ENCODE measurements at regions not wholly inside any gene's neighbourhood (a gene's known extent, or its start where the extent isn't known, plus 50 kb on each side); places are given as distances from the start of the nearest gene placed in this dataset.

DNA sequence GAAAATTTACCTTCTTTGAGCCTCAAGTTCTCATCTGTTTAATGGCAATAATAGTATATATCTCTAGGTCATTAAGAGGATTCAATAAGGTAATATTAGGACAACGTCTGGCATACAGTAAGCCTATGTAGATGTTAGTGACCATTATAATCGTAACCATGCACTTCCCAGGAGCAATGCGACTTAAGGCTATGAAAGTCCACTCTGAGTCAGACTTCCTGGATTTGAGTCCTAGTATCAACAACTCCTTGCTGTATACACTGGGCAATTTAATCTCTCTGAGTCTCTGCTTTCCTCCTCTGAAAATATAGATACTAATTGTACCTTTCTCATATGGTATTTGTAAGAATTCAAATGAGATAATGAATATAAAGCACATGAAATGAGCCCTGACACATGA is 168.1 kb upstream of the HDDC2 start:
- H3K4me1 ChIP-seq (ENCODE audit: control insufficient read depth, low read depth, low read length), result peaks cover 22% of the 10 kb centered on the region

DNA sequence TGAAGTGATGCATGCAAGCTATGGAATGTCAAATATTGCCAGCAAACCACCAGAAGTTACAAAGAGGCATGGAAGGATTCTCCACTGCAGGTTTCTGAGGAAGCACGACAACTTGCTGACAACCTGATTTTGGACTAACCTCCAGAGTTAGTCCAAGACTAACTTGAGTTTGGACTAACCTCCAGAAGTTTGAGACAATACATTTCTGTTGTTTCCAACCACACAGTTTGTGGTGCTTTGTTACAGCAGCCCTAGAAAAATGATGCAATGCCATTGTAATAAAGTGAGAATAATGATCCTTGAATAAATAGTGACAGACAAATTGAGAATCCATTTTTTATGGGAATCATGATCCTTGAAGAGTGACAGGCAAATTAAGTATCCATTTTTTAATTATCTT is 169.9 kb upstream of the HDDC2 start:
- Histone ChIP-seq H3K4me1 (ENCODE audit: control insufficient read depth, low read depth, low read length) (peaks cover 22% of the 10 kb centered on the region), H3K36me3 (ENCODE audit: control insufficient read depth, low read depth, low read length) (no peaks in the 10 kb centered on the region), H3K27ac (ENCODE audit: low read length) (no peak overlapping the region), H3K27me3 (ENCODE audit: control insufficient read depth, insufficient read depth, low read length) (no peaks in the 10 kb centered on the region), H3K9me3 (ENCODE audit: control insufficient read depth, low read depth, low read length) (no peaks in the 10 kb centered on the region), H3K9ac (ENCODE audit: low read length) (no peak overlapping the region), H3K4me3 (ENCODE audit: low read length) (no peak overlapping the region)

More for the DNA sequence above, 168.1 kb upstream of the HDDC2 start:
- no peak overlapping the region for H3K9ac ChIP-seq (ENCODE audit: low read length)
- no peaks in the 10 kb centered on the region for H3K27me3 ChIP-seq (ENCODE audit: control insufficient read depth, insufficient read depth, low read length)
- H3K9me3 ChIP-seq (ENCODE audit: control insufficient read depth, low read depth, low read length), result peaks cover 2% of the 10 kb centered on the region
- H3K27ac ChIP-seq (ENCODE audit: low read length), result no peak overlapping the region
- no peak overlapping the region for H3K4me3 ChIP-seq (ENCODE audit: low read length)
- no peaks in the 10 kb centered on the region for H3K36me3 ChIP-seq (ENCODE audit: control insufficient read depth, low read depth, low read length)

DNA sequence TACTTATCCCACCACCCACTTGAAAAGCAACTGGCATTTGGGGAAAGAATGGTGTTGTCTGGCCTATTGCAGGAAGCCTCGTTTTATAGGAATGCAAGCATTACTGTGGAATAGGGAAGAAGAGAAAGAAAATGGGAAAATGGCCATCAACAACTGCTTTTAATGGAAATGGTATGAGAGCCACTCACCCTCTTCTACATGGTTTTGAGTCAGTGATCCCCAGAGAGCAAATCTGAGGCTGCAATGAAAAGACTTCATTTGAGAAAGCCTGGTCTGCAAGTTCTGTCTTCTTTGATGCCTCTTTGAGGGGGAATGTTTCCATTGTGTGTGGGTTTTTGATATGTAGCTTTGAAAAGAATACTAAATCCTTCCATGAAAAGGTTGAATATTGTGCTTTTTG is 172.3 kb upstream of the HDDC2 start:
- no peaks in the 10 kb centered on the region for H3K36me3 ChIP-seq (ENCODE audit: control insufficient read depth, low read depth, low read length)
- no peak overlapping the region for H3K4me3 ChIP-seq (ENCODE audit: low read length)
- H3K4me1 ChIP-seq (ENCODE audit: control insufficient read depth, low read depth, low read length), result peaks cover 15% of the 10 kb centered on the region
- no peak overlapping the region for H3K9ac ChIP-seq (ENCODE audit: low read length)
- H3K9me3 ChIP-seq (ENCODE audit: control insufficient read depth, low read depth, low read length), result no peaks in the 10 kb centered on the region
- H3K27ac ChIP-seq (ENCODE audit: low read length), result no peak overlapping the region
- H3K27me3 ChIP-seq (ENCODE audit: control insufficient read depth, insufficient read depth, low read length), result no peaks in the 10 kb centered on the region

DNA sequence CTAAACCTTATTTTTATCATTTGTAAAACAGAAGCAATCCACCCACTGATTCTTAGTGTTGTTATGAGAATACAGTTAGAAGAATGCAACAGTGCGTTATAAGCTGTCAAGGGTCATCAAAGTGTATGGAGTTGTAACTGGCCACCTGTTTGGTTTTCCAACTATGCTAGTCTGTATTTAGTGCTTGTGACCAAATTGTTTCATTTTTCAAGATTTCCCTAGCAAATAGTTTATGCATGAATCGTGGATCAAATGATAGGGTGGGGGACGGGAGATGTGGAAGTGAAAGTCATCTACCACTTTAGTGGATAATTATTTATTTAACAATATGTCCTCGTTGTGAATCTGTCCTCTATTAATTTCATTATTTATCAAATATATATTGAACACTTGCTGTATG is 175.4 kb upstream of the HDDC2 start:
- Histone ChIP-seq H3K27ac (ENCODE audit: low read length) (no peak overlapping the region), H3K27me3 (ENCODE audit: control insufficient read depth, insufficient read depth, low read length) (no peaks in the 10 kb centered on the region), H3K4me1 (ENCODE audit: control insufficient read depth, low read depth, low read length) (no peaks in the 10 kb centered on the region), H3K9me3 (ENCODE audit: control insufficient read depth, low read depth, low read length) (no peaks in the 10 kb centered on the region), H3K4me3 (ENCODE audit: low read length) (no peak overlapping the region), H3K36me3 (ENCODE audit: control insufficient read depth, low read depth, low read length) (no peaks in the 10 kb centered on the region), H3K9ac (ENCODE audit: low read length) (no peak overlapping the region)

DNA sequence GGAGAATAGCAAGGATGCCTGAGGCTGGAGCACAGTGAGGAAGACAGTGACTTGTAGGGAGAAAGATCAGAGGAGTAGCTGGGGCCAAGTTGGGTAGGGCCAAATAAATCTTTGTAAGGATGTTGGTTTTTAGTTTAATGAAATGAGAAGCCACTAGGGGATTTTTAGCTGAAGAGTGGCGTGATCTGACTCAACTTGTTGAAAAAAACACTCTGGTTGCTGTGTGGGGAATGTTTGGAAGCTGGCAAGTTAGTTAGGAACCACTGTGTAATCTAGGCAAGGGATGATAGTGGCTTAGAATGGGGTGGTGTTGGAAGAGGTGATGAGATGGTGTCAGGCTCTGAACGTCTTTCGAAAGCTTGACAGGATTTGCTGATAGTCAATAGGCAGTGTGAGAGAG is 176.1 kb upstream of the HDDC2 start:
- Histone ChIP-seq H3K4me1 (ENCODE audit: control insufficient read depth, low read depth, low read length) (no peaks in the 10 kb centered on the region), H3K9me3 (ENCODE audit: control insufficient read depth, low read depth, low read length) (no peaks in the 10 kb centered on the region), H3K4me3 (ENCODE audit: low read length) (no peak overlapping the region), H3K36me3 (ENCODE audit: control insufficient read depth, low read depth, low read length) (no peaks in the 10 kb centered on the region), H3K9ac (ENCODE audit: low read length) (no peak overlapping the region), H3K27me3 (ENCODE audit: control insufficient read depth, insufficient read depth, low read length) (no peaks in the 10 kb centered on the region), H3K27ac (ENCODE audit: low read length) (no peak overlapping the region)

DNA sequence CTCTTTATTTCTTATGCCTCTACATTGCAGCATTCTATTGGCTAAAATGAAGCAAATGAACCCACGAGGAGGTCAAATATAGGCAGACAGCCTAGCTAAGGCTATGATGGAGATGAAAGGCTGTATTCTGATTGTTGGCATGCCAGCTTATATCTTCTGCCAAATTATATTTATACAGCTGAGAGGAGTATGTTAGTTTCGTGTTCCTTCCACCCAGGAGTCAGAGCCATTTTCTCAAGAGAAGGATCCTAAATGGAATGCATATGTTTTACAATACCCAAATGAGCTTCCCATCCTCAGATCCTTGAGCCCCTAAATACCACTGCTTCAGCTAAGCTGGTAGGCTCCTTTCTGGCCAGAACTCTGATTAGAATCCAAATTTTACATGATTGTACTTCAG is 178.4 kb upstream of the HDDC2 start:
- no peaks in the 10 kb centered on the region for H3K27me3 ChIP-seq (ENCODE audit: control insufficient read depth, insufficient read depth, low read length)
- H3K9ac ChIP-seq (ENCODE audit: low read length), result no peak overlapping the region
- H3K27ac ChIP-seq (ENCODE audit: low read length), result no peak overlapping the region
- no peaks in the 10 kb centered on the region for H3K9me3 ChIP-seq (ENCODE audit: control insufficient read depth, low read depth, low read length)
- no peaks in the 10 kb centered on the region for H3K4me1 ChIP-seq (ENCODE audit: control insufficient read depth, low read depth, low read length)
- H3K36me3 ChIP-seq (ENCODE audit: control insufficient read depth, low read depth, low read length), result no peaks in the 10 kb centered on the region
- H3K4me3 ChIP-seq (ENCODE audit: low read length), result no peak overlapping the region

DNA sequence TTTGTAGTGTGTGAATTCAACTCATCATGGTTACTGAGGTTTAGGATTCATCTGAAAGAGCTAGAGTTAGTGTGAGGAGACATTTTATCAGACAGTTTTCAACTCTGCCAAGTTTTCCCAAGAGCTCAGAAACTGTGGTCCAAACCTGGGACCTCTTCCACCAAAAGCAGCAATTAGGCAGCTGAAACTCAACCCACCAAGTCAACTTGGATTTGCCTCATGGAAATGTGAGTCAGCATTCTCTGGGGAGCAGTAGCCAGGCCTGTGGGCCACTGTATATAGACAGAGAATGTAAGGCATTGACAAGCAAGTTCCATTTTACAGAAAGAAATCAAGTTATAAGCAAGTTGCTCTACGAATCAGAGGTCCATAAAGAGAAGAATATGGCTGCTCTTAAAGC is 178.8 kb upstream of the HDDC2 start:
- Histone ChIP-seq H3K27me3 (ENCODE audit: control insufficient read depth, insufficient read depth, low read length) (no peaks in the 10 kb centered on the region), H3K4me3 (ENCODE audit: low read length) (no peak overlapping the region), H3K4me1 (ENCODE audit: control insufficient read depth, low read depth, low read length) (no peaks in the 10 kb centered on the region), H3K36me3 (ENCODE audit: control insufficient read depth, low read depth, low read length) (no peaks in the 10 kb centered on the region), H3K9me3 (ENCODE audit: control insufficient read depth, low read depth, low read length) (no peaks in the 10 kb centered on the region), H3K9ac (ENCODE audit: low read length) (no peak overlapping the region), H3K27ac (ENCODE audit: low read length) (no peak overlapping the region)

DNA sequence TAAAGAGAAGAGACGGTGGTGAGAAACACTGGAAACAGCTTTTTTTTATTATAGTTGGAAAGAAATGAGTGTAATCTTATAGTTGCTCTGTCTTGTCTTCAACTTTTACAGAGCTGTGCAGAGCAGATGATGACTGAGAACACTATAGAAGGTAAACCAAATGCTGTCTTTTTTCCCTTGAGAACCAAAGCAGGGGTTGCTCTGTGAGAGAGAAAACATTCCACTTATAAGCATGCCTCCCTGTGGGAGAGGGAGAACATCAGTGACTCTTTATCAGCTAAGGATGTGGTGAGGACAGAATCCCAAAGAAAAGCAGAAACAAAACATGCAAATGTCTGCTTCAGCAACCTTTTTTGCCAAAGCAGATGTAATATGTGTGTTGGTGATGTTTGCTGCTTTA is 179.3 kb upstream of the HDDC2 start:
- H3K9me3 ChIP-seq (ENCODE audit: control insufficient read depth, low read depth, low read length), result no peaks in the 10 kb centered on the region
- H3K9ac ChIP-seq (ENCODE audit: low read length), result no peak overlapping the region
- H3K36me3 ChIP-seq (ENCODE audit: control insufficient read depth, low read depth, low read length), result no peaks in the 10 kb centered on the region
- H3K27me3 ChIP-seq (ENCODE audit: control insufficient read depth, insufficient read depth, low read length), result no peaks in the 10 kb centered on the region
- H3K27ac ChIP-seq (ENCODE audit: low read length), result no peak overlapping the region
- H3K4me3 ChIP-seq (ENCODE audit: low read length), result no peak overlapping the region
- no peaks in the 10 kb centered on the region for H3K4me1 ChIP-seq (ENCODE audit: control insufficient read depth, low read depth, low read length)

DNA sequence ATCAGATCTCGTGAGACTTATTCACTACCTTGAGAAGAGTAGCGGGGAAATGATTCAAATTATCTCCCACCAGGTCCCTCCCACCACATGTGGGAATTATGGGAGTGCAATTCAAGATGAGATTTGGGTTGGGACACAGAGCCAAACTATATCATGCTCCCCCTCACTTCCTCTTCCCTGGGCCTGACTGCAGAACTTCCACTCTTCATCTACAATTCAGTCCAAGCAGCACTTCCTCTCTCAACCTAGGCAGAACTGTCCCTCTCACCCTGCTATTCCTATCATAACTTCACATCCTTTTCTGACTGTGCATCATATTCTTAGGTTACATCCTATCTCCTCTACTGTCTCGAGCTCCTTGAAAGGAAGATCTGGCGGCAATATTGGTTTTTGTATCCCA is 184.0 kb upstream of the HDDC2 start:
- no peaks in the 10 kb centered on the region for H3K27me3 ChIP-seq (ENCODE audit: control insufficient read depth, insufficient read depth, low read length)
- no peak overlapping the region for H3K9ac ChIP-seq (ENCODE audit: low read length)
- H3K27ac ChIP-seq (ENCODE audit: low read length), result no peak overlapping the region
- no peak overlapping the region for H3K4me3 ChIP-seq (ENCODE audit: low read length)
- H3K9me3 ChIP-seq (ENCODE audit: control insufficient read depth, low read depth, low read length), result no peaks in the 10 kb centered on the region
- H3K4me1 ChIP-seq (ENCODE audit: control insufficient read depth, low read depth, low read length), result no peaks in the 10 kb centered on the region
- H3K36me3 ChIP-seq (ENCODE audit: control insufficient read depth, low read depth, low read length), result no peaks in the 10 kb centered on the region

DNA sequence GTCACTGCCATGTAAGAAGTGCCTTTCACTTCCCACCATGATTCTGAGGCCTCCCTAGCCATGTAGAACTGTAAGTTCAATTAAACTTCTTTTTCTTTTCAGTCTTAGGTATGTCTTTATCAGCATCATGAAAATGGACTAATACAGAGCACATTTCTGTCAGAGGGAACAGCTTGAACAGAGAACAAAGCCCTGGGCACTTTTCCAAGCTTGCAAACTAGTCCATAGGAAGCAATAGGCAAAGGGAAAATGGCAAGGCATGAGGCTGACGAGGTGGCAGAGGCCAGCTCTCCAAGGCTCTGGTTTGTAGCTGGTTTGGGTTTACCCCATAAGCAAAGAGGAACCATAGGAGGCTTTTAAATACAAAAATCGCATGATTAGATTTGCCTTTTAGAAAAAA is 185.1 kb upstream of the HDDC2 start:
- no peaks in the 10 kb centered on the region for H3K27me3 ChIP-seq (ENCODE audit: control insufficient read depth, insufficient read depth, low read length)
- no peaks in the 10 kb centered on the region for H3K36me3 ChIP-seq (ENCODE audit: control insufficient read depth, low read depth, low read length)
- H3K9me3 ChIP-seq (ENCODE audit: control insufficient read depth, low read depth, low read length), result no peaks in the 10 kb centered on the region
- no peak overlapping the region for H3K9ac ChIP-seq (ENCODE audit: low read length)
- no peak overlapping the region for H3K27ac ChIP-seq (ENCODE audit: low read length)
- H3K4me1 ChIP-seq (ENCODE audit: control insufficient read depth, low read depth, low read length), result no peaks in the 10 kb centered on the region
- no peak overlapping the region for H3K4me3 ChIP-seq (ENCODE audit: low read length)

DNA sequence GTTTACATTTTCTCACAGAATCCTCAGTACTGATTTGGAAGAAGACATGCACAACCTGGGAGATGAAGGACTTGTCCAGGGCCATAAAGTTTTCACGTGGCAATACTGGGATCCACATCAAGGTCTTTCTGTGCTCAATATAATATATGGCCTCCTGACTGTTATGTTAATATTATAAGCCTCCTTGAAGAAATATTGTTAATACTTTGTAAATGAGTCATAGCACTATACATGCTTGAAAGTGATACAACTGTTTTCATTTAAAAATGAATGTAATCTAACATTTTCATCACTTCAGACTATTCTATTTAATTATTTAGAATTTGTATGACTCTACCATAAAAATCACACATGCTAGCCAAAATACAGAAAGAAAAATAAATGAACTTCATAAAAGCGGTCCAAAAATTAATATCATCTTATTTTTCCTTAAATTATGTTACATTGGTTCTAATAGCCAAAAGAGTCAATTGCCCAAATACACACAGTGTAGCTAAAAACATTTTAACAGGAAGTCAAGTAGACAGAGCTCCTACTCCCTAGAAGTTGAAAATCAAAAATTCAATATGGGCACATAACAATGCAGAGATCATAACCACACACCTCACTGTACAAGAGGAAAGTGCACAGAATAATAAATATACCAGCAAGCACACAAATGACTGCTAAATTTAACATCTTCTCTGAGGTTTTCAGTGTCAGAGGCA is 188.0 kb upstream of the HDDC2 start:
- no peaks in the 10 kb centered on the region for H3K36me3 ChIP-seq (ENCODE audit: control insufficient read depth, low read depth, low read length)
- H3K9ac ChIP-seq (ENCODE audit: low read length), result no peak overlapping the region
- H3K9me3 ChIP-seq (ENCODE audit: control insufficient read depth, low read depth, low read length), result no peaks in the 10 kb centered on the region
- H3K27me3 ChIP-seq (ENCODE audit: control insufficient read depth, insufficient read depth, low read length), result no peaks in the 10 kb centered on the region
- no peak overlapping the region for H3K27ac ChIP-seq (ENCODE audit: low read length)
- no peak overlapping the region for H3K4me3 ChIP-seq (ENCODE audit: low read length)
- H3K4me1 ChIP-seq (ENCODE audit: control insufficient read depth, low read depth, low read length), result no peaks in the 10 kb centered on the region

DNA sequence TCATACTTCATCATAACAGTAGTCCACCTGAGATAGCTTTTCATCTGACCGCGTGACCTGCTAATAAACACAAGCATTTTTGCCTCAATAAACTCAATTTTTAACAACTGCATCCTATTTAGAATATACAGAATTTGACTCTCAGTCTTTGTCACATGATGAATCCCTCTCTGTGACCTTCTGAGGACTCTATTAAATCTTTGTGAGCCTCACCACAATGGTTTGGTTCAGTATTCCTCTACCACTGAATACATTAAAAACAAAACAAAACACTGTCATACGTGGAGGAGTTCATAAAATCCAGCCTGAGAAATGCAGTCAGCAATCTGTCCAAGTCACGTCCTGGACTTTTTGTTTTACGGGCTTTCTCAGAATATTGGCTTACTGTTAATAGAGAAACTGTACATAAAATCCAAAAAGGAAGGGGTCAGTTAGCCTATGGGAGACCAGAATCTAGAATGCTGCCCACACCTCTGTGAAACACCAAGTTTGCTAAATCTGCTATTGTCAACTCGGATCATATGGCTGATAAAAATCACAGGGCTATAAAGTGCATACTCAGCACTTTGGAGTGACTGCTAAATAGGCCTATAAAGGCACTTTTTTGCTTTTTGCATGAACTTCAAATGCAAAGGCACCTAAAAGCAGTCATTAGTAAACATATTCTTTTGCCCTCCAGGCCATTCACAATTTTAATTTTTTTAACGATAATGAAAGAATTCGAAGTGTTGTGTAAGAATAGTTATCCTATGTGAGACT is 190.3 kb upstream of the HDDC2 start:
- no peaks in the 10 kb centered on the region for H3K4me1 ChIP-seq (ENCODE audit: control insufficient read depth, low read depth, low read length)
- H3K9me3 ChIP-seq (ENCODE audit: control insufficient read depth, low read depth, low read length), result no peaks in the 10 kb centered on the region
- H3K36me3 ChIP-seq (ENCODE audit: control insufficient read depth, low read depth, low read length), result no peaks in the 10 kb centered on the region
- no peak overlapping the region for H3K9ac ChIP-seq (ENCODE audit: low read length)
- no peak overlapping the region for H3K27ac ChIP-seq (ENCODE audit: low read length)
- H3K27me3 ChIP-seq (ENCODE audit: control insufficient read depth, insufficient read depth, low read length), result no peaks in the 10 kb centered on the region
- H3K4me3 ChIP-seq (ENCODE audit: low read length), result no peak overlapping the region
